HL-60 (cell line): ENCODE measurements at regions not wholly inside any gene's neighbourhood (a gene's known extent, or its start where the extent isn't known, plus 50 kb on each side); places are given as distances from the start of the nearest gene placed in this dataset.

Experiments
- DNase-seq, 2 experiments: peaks; one replicate each; pipeline ENCODE4 v3.0.0-alpha.2; 2010 to 2020; ENCODE audit warnings: low read depth in 1 of 2, low spot score in 1 of 2
- H3K27ac ChIP-seq: fragments of 250-450 bp; sonication (Bioruptor Pico); replicated peaks from 2 replicates; pipeline ENCODE4 v1.5.1; 2020; ENCODE audit warnings: mild to moderate bottlenecking, moderate library complexity
- H3K27me3 ChIP-seq: fragments of 250-450 bp; sonication (Bioruptor Pico); 2 replicates; pipeline ENCODE4 v1.5.1; 2021; ENCODE audit warnings: mild to moderate bottlenecking, moderate library complexity; ENCODE audit not compliant: insufficient read depth, poor library complexity, severe bottlenecking
- H3K4me3 ChIP-seq: replicated peaks from 2 replicates; pipeline ENCODE4 v1.5.1; 2011; ENCODE audit warnings: mild to moderate bottlenecking, control low read depth, low read length; ENCODE audit not compliant: insufficient read depth
- GABPA ChIP-seq: IDR thresholded peaks from 2 replicates; pipeline ENCODE4 v1.6.1; 2012; ENCODE audit warnings: low read depth
- POLR2AphosphoS5 ChIP-seq: IDR thresholded peaks from 2 replicates; pipeline ENCODE4 v1.6.1; 2012; ENCODE audit warnings: low read depth
- SPI1 ChIP-seq: IDR thresholded peaks from 2 replicates; pipeline ENCODE4 v1.6.1; 2012; ENCODE audit warnings: low read depth, mild to moderate bottlenecking, borderline replicate concordance
- TF ChIP-seq, protein P1 (sequence below): IDR thresholded peaks from 2 replicates; pipeline ENCODE4 v1.6.1; 2012; ENCODE audit warnings: low read depth; ENCODE audit not compliant: insufficient replicate concordance
- TF ChIP-seq, protein P2 (sequence below): IDR thresholded peaks from one replicate; pipeline ENCODE4 v1.5.1; 2011; ENCODE audit warnings: low read length, control low read depth, inconsistent platforms; ENCODE audit not compliant: insufficient read depth

DNA sequence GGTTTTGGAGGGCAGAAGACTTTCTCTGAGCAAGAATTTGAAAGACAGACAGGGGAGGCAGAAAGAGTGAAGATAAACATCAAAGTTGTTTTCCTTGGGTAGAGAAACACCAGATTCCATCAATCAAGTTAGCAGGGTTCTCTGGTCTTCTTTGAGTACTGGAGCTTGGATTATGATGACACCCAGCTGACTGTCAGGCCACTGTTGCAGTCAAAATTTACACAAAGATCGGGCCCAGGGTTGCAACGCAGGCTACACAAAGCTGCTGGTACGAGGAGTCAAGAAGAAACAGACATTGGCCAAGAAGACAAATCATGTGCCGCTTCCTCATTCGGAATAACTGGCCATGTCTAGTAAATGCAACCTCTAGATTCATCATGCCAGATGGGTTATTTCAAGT lies 396.2 kb upstream of the XYLT1 start:
- TF ChIP-seq, protein P1, sequence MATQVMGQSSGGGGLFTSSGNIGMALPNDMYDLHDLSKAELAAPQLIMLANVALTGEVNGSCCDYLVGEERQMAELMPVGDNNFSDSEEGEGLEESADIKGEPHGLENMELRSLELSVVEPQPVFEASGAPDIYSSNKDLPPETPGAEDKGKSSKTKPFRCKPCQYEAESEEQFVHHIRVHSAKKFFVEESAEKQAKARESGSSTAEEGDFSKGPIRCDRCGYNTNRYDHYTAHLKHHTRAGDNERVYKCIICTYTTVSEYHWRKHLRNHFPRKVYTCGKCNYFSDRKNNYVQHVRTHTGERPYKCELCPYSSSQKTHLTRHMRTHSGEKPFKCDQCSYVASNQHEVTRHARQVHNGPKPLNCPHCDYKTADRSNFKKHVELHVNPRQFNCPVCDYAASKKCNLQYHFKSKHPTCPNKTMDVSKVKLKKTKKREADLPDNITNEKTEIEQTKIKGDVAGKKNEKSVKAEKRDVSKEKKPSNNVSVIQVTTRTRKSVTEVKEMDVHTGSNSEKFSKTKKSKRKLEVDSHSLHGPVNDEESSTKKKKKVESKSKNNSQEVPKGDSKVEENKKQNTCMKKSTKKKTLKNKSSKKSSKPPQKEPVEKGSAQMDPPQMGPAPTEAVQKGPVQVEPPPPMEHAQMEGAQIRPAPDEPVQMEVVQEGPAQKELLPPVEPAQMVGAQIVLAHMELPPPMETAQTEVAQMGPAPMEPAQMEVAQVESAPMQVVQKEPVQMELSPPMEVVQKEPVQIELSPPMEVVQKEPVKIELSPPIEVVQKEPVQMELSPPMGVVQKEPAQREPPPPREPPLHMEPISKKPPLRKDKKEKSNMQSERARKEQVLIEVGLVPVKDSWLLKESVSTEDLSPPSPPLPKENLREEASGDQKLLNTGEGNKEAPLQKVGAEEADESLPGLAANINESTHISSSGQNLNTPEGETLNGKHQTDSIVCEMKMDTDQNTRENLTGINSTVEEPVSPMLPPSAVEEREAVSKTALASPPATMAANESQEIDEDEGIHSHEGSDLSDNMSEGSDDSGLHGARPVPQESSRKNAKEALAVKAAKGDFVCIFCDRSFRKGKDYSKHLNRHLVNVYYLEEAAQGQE, result no peak
- TF ChIP-seq SPI1 (no peak), GABPA (no peak)
- TF ChIP-seq, protein P2, sequence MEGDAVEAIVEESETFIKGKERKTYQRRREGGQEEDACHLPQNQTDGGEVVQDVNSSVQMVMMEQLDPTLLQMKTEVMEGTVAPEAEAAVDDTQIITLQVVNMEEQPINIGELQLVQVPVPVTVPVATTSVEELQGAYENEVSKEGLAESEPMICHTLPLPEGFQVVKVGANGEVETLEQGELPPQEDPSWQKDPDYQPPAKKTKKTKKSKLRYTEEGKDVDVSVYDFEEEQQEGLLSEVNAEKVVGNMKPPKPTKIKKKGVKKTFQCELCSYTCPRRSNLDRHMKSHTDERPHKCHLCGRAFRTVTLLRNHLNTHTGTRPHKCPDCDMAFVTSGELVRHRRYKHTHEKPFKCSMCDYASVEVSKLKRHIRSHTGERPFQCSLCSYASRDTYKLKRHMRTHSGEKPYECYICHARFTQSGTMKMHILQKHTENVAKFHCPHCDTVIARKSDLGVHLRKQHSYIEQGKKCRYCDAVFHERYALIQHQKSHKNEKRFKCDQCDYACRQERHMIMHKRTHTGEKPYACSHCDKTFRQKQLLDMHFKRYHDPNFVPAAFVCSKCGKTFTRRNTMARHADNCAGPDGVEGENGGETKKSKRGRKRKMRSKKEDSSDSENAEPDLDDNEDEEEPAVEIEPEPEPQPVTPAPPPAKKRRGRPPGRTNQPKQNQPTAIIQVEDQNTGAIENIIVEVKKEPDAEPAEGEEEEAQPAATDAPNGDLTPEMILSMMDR, result no peak
- no peaks in the 10 kb centered on the region for H3K27me3 ChIP-seq
- no peak overlapping the region for H3K4me3 ChIP-seq
- no peak for DNase-seq
- no peak overlapping the region for H3K27ac ChIP-seq

DNA sequence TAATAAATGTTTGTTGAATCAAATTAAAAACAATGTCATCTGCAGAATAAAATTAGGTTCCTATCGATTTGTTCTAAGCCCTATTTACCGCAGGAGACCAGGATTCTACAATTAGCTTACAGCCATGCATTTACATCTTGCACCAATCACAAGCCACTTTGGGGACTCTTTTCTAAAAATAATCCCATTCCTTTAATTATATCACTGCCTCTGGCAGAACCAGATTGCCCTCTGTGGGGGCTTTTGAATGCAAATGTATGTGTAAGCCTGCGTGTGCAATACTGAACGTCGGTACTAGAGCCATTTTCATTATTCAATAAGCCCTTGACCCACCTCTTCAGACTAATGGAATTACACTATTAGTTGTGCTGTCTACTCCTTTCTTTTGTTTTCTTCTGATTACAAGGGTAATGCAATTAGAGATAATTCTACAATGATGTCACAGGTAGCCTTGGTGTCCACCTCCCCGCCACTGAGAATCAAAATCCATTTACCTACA lies 391.3 kb upstream of the XYLT1 start:
- Histone ChIP-seq H3K27ac (no peak overlapping the region), H3K4me3 (no peak overlapping the region), H3K27me3 (no peaks in the 10 kb centered on the region)
- TF ChIP-seq GABPA (no peak), SPI1 (no peak), POLR2AphosphoS5 (no peak)
- TF ChIP-seq, protein P2, result no peak
- TF ChIP-seq, protein P1, result no peak
- DNase-seq, result no peak

DNA sequence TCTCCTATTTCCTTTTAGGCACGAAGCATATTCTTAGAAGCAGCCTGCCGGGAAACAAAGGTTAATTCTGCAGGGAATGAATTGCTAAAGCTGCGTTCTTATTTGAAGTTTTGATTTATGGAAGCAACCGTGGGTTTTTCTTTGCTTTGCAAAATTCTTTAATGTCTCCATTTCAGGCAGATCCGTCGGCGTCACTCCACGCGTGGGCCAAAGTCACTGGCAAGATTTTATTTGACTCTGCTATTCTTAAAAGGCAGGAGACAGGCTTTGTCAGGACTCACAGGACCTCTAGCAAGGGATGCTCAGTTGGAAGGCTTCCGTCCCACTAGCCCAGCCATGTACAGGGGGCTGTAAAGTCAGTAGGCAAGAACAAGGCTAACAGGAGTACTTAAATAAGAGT lies 387.3 kb upstream of the XYLT1 start:
- Histone ChIP-seq H3K27ac (no peak overlapping the region), H3K27me3 (no peaks in the 10 kb centered on the region), H3K4me3 (no peak overlapping the region)
- TF ChIP-seq GABPA (no peak), POLR2AphosphoS5 (no peak), SPI1 (no peak)
- TF ChIP-seq, protein P2, result no peak
- TF ChIP-seq, protein P1, result no peak
- no peak for DNase-seq
